ENCODE measurements at regions not wholly inside any gene's neighbourhood (a gene's known extent, or its start where the extent isn't known, plus 50 kb on each side); places are given as distances from the start of the nearest gene placed in this dataset.
"Not testable (repeated sequence)": the region's sequence is repeated elsewhere in the genome, so short reads cannot be mapped to it uniquely, and the experiment has no call there.

- peak; percentile 86 to 91 for DNase-seq (ENCODE audit: low read depth in 2 of 2)
Observed at GRCh38 chr5:92641031-92641962, 939.7 kb downstream of the NR2F1-AS1 start.

GRCh38 chr5:92640340-92640739 is 940.7 kb downstream of the NR2F1-AS1 start:
- no peak for DNase-seq (ENCODE audit: low read depth in 2 of 2)

- DNase-seq (ENCODE audit: low read depth in 2 of 2) = no peak
Observed at GRCh38 chr5:92637960-92638359, 943.1 kb downstream of the NR2F1-AS1 start.

GRCh38 chr5:92637247-92637646 is 943.8 kb downstream of the NR2F1-AS1 start:
- DNase-seq (ENCODE audit: low read depth in 2 of 2) = no peak

GRCh38 chr5:92635001-92635461 is 946.0 kb downstream of the NR2F1-AS1 start:
- no peak for DNase-seq (ENCODE audit: low read depth in 2 of 2)

GRCh38 chr5:92633875-92634487 is 947.0 kb downstream of the NR2F1-AS1 start:
- DNase-seq (ENCODE audit: low read depth in 2 of 2) = no peak

- DNase-seq (ENCODE audit: low read depth in 2 of 2) = no peak
Observed at GRCh38 chr5:92633176-92633575, 947.8 kb downstream of the NR2F1-AS1 start.

GRCh38 chr5:92631237-92631701 is 949.8 kb downstream of the NR2F1-AS1 start:
- not testable (repeated sequence) for DNase-seq (ENCODE audit: low read depth in 2 of 2)

GRCh38 chr5:92629574-92629973 is 951.4 kb downstream of the NR2F1-AS1 start:
- DNase-seq (ENCODE audit: low read depth in 2 of 2) = no peak

GRCh38 chr5:92629000-92629399 is 952.0 kb downstream of the NR2F1-AS1 start:
- no peak for DNase-seq (ENCODE audit: low read depth in 2 of 2)

GRCh38 chr5:92627186-92627585 is 953.8 kb downstream of the NR2F1-AS1 start:
- DNase-seq (ENCODE audit: low read depth in 2 of 2) = no peak

GRCh38 chr5:92616085-92616484 is 964.9 kb downstream of the NR2F1-AS1 start:
- DNase-seq (ENCODE audit: low read depth in 2 of 2) = no peak

- no peak for DNase-seq (ENCODE audit: low read depth in 2 of 2)
Observed at GRCh38 chr5:92613546-92613945, 967.5 kb downstream of the NR2F1-AS1 start.

GRCh38 chr5:92610435-92610834 is 970.6 kb downstream of the NR2F1-AS1 start:
- not testable (repeated sequence) for DNase-seq (ENCODE audit: low read depth in 2 of 2)

GRCh38 chr5:92605591-92605990 is 975.4 kb downstream of the NR2F1-AS1 start:
- DNase-seq (ENCODE audit: low read depth in 2 of 2) = no peak

GRCh38 chr5:92599217-92599810 is 981.7 kb downstream of the NR2F1-AS1 start:
- DNase-seq (ENCODE audit: low read depth in 2 of 2) = no peak

- no peak for DNase-seq (ENCODE audit: low read depth in 2 of 2)
Observed at GRCh38 chr5:92594031-92594430, 987.0 kb downstream of the NR2F1-AS1 start.

- no peak for DNase-seq (ENCODE audit: low read depth in 2 of 2)
Observed at GRCh38 chr5:92588876-92589275, 992.1 kb downstream of the NR2F1-AS1 start.

GRCh38 chr5:92581690-92582089 is 999.3 kb downstream of the NR2F1-AS1 start:
- DNase-seq (ENCODE audit: low read depth in 2 of 2) = no peak

- peak in 1 of 2 donors; percentile 1 for DNase-seq (ENCODE audit: low read depth in 2 of 2)
Observed at GRCh38 chr5:92581249-92581648, 999.8 kb downstream of the NR2F1-AS1 start.

- no peak for DNase-seq (ENCODE audit: low read depth in 2 of 2)
Observed at GRCh38 chr5:92580814-92581213, 1000.2 kb downstream of the NR2F1-AS1 start.

GRCh38 chr5:92574023-92574422 is 1007.0 kb downstream of the NR2F1-AS1 start:
- DNase-seq (ENCODE audit: low read depth in 2 of 2) = no peak

Data from lung microvascular endothelial cell (primary cell).